ENCODE measurements at regions not wholly inside any gene's neighbourhood (a gene's known extent, or its start where the extent isn't known, plus 50 kb on each side); places are given as distances from the start of the nearest gene placed in this dataset.

DNA sequence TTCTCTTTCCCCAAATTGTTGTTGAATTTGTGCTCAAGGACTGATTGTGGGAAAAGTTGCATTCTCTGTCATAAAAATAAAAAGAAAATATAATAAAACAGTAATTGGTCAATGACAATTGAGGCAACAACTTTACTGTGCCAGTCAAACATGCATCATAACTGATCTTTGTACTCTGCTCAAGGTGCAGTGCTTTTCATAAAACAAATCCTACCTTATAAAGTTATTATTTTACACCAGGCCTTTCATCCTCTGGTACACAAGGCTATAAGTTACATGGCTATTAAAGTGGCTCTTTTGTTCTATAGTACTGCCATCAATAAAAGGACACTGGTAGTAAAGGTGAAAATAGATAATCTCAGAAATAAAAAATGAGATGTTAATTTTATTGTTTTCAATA lies 761.9 kb downstream of the SATB2 start:
- Histone ChIP-seq H4K20me1 (replicated peaks; ENCODE audit: control insufficient read depth, extremely low read depth, insufficient read depth, low read length) (no peaks in the 10 kb centered on the region), H3K9me3 (replicated peaks; ENCODE audit: control insufficient read depth, insufficient read depth, low read length) (no peaks in the 10 kb centered on the region), H3K79me2 (ENCODE audit: control insufficient read depth, insufficient read depth, low read length) (no peaks in the 10 kb centered on the region), H3K9me1 (replicated peaks; ENCODE audit: control insufficient read depth, extremely low read depth, insufficient read depth, low read length) (no peaks in the 10 kb centered on the region), H3K27me3 (ENCODE audit: control insufficient read depth in 2 of 2, insufficient read depth in 2 of 2, low read length in 2 of 2) (no peaks in the 10 kb centered on the region), H3K4me3 (replicated peaks in 1 of 3; ENCODE audit: insufficient read depth in 1 of 3, low read depth in 1 of 3, low read length in 3 of 3) (no peak overlapping the region), H3K27ac (ENCODE audit: insufficient read depth, low read depth, low read length) (no peak overlapping the region), H3K4me2 (ENCODE audit: insufficient read depth, low read length) (no peak overlapping the region), H3K9ac (replicated peaks; ENCODE audit: extremely low read depth, insufficient read depth, low read length) (no peak overlapping the region), H2AFZ (ENCODE audit: low read depth, low read length) (no peak overlapping the region), H3K36me3 (ENCODE audit: control insufficient read depth in 2 of 2, extremely low read depth in 1 of 2, insufficient read depth in 2 of 2, low read length in 2 of 2) (no peaks in the 10 kb centered on the region), H3K4me1 (ENCODE audit: control insufficient read depth, extremely low read depth, insufficient read depth, low read length) (no peaks in the 10 kb centered on the region)
- intact Hi-C loops (cut with micrococcal nuclease) (loop anchor here (10.0 kb wide), 1 partner anchor 71 kb away; no protein-coding TSS in a partner anchor), dilution Hi-C loops (cut with MboI; ENCODE audit: extremely low pct_ligation_motif_present, low sequenced_read_pairs) (no loop called here)
- DNase-seq (ENCODE audit: low read depth, low spot score) (no peak), FAIRE-seq (no peak)
- no TSS peak for BruUV-seq (replicated peaks)
- POLR2A ChIA-PET: no interaction called here
- TF ChIP-seq, protein P1, sequence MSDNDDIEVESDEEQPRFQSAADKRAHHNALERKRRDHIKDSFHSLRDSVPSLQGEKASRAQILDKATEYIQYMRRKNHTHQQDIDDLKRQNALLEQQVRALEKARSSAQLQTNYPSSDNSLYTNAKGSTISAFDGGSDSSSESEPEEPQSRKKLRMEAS (IDR thresholded peaks at IDR 0.05; ENCODE audit: insufficient read depth, insufficient read length): no peak
- TF ChIP-seq POLR2AphosphoS5 (IDR thresholded peaks at IDR 0.05; ENCODE audit: insufficient read depth, low read depth, low read length) (no peak), POLR2A (IDR thresholded peaks at IDR 0.05; ENCODE audit: low read depth, low read length) (no peak), JUN (IDR thresholded peaks at IDR 0.05; ENCODE audit: borderline replicate concordance, insufficient read depth, insufficient read length, low read depth) (no peak), FOS (IDR thresholded peaks at IDR 0.05; ENCODE audit: borderline replicate concordance, insufficient read depth, low read length) (no peak), EZH2 (IDR thresholded peaks at IDR 0.05; ENCODE audit: borderline replicate concordance, low read depth, low read length, severe bottlenecking) (no peak), GATA2 (IDR thresholded peaks at IDR 0.05; ENCODE audit: insufficient read depth, insufficient read length, low read depth, low read length) (no peak)
- TF ChIP-seq, protein P2, sequence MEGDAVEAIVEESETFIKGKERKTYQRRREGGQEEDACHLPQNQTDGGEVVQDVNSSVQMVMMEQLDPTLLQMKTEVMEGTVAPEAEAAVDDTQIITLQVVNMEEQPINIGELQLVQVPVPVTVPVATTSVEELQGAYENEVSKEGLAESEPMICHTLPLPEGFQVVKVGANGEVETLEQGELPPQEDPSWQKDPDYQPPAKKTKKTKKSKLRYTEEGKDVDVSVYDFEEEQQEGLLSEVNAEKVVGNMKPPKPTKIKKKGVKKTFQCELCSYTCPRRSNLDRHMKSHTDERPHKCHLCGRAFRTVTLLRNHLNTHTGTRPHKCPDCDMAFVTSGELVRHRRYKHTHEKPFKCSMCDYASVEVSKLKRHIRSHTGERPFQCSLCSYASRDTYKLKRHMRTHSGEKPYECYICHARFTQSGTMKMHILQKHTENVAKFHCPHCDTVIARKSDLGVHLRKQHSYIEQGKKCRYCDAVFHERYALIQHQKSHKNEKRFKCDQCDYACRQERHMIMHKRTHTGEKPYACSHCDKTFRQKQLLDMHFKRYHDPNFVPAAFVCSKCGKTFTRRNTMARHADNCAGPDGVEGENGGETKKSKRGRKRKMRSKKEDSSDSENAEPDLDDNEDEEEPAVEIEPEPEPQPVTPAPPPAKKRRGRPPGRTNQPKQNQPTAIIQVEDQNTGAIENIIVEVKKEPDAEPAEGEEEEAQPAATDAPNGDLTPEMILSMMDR (IDR thresholded peaks at IDR 0.05; ENCODE audit: extremely low read depth in 1 of 2, insufficient read depth in 1 of 2, low read depth in 1 of 2, low read length in 2 of 2): no peak
- CTCF ChIA-PET: no interaction called here
